BLaER1 (cell line): ENCODE measurements at regions not wholly inside any gene's neighbourhood (a gene's known extent, or its start where the extent isn't known, plus 50 kb on each side); places are given as distances from the start of the nearest gene placed in this dataset.

Source experiments
- H3K27ac ChIP-seq: shearing (Covaris generic); formaldehyde crosslinking; 2 replicates; pipeline ENCODE4 v1.8.1; 2022
- H3K27me3 ChIP-seq: shearing (Covaris generic); formaldehyde crosslinking; 2 replicates; pipeline ENCODE4 v1.8.1; 2022
- H3K36me3 ChIP-seq: shearing (Covaris generic); formaldehyde crosslinking; 2 replicates; pipeline ENCODE4 v1.8.1; 2022
- H3K4me1 ChIP-seq: shearing (Covaris generic); formaldehyde crosslinking; 2 replicates; pipeline ENCODE4 v1.8.1; 2022
- H3K4me2 ChIP-seq: shearing (Covaris generic); formaldehyde crosslinking; 2 replicates; pipeline ENCODE4 v1.8.1; 2022
- H3K4me3 ChIP-seq: shearing (Covaris generic); formaldehyde crosslinking; 2 replicates; pipeline ENCODE4 v1.8.1; 2022
- H3K9ac ChIP-seq: shearing (Covaris generic); formaldehyde crosslinking; 2 replicates; pipeline ENCODE4 v1.8.1; 2022
- H3K9me3 ChIP-seq: shearing (Covaris generic); formaldehyde crosslinking; 2 replicates; pipeline ENCODE4 v1.8.1; 2022
- H4K20me1 ChIP-seq: shearing (Covaris generic); formaldehyde crosslinking; 2 replicates; pipeline ENCODE4 v1.8.1; 2022
- Cebpa-rat ChIP-seq: shearing (Covaris generic); IDR thresholded peaks from 2 replicates; pipeline ENCODE4 v1.8.1; 2022

- H3K27ac ChIP-seq = no peak overlapping the region
- TF ChIP-seq Cebpa-rat = no peak
Measured at GRCh38 chr9:28799876-28800275, 1226.6 kb upstream of the C9orf72 start.

GRCh38 chr9:28801144-28801799 lies 1228.0 kb upstream of the C9orf72 start:
- H3K9me3 ChIP-seq = no peaks in the 10 kb centered on the region
- no peak overlapping the region for H3K27ac ChIP-seq
- no peak for TF ChIP-seq Cebpa-rat
- no peaks in the 10 kb centered on the region for H4K20me1 ChIP-seq
- no peak overlapping the region for H3K4me2 ChIP-seq
- no peaks in the 10 kb centered on the region for H3K36me3 ChIP-seq
- no peak overlapping the region for H3K9ac ChIP-seq
- H3K4me3 ChIP-seq = no peak overlapping the region
- H3K4me1 ChIP-seq = no peaks in the 10 kb centered on the region
- no peaks in the 10 kb centered on the region for H3K27me3 ChIP-seq

More at GRCh38 chr9:28799876-28800275, 1226.6 kb upstream of the C9orf72 start:
- no peak overlapping the region for H3K4me3 ChIP-seq
- no peaks in the 10 kb centered on the region for H3K36me3 ChIP-seq
- H3K4me1 ChIP-seq = no peaks in the 10 kb centered on the region
- H3K4me2 ChIP-seq = no peak overlapping the region
- H4K20me1 ChIP-seq = no peaks in the 10 kb centered on the region
- H3K9ac ChIP-seq = no peak overlapping the region
- no peaks in the 10 kb centered on the region for H3K9me3 ChIP-seq
- no peaks in the 10 kb centered on the region for H3K27me3 ChIP-seq

DNA sequence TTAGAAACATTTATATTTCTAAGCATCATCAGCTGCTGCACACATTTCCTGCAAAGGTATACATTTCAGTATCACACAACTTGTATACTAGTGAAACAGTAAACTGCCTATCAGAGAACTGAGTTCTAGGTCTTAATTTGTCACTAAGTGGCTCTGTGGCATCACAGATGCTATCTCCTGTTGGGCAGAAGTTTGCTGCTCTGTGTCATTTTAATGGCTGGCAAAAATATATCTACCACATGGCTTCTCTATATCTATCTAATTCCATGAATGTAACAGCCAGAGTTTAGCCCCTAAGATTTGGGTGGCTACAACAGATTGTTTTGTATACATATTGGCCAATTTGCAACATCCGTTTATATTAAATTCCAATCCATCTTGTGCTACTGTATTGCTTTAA lies 1231.9 kb upstream of the C9orf72 start:
- no peak overlapping the region for H3K9ac ChIP-seq
- no peak overlapping the region for H3K4me3 ChIP-seq
- no peaks in the 10 kb centered on the region for H3K4me1 ChIP-seq
- no peaks in the 10 kb centered on the region for H4K20me1 ChIP-seq
- H3K4me2 ChIP-seq = no peak overlapping the region
- H3K27ac ChIP-seq = no peak overlapping the region
- H3K9me3 ChIP-seq = no peaks in the 10 kb centered on the region
- H3K27me3 ChIP-seq = no peaks in the 10 kb centered on the region
- H3K36me3 ChIP-seq = no peaks in the 10 kb centered on the region
- no peak for TF ChIP-seq Cebpa-rat

DNA sequence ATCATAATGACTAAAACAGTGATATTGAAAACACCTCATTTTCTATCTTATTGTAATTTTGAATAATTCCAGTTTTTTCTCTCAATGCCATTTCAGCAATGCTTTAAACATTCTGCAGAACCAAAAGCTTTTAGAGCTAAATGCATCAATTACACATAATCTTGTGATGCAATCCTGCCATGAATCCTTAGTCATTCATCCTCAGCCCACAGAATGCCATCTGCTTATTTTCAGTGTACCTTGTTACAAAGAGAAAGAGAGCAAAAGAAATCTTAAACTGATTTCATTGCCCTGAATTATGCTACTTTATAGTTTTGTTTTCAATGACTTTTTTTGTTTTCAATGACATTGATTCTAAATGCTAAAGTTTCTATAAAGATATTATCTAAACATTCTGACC lies 1234.8 kb upstream of the C9orf72 start:
- H3K9me3 ChIP-seq = no peaks in the 10 kb centered on the region
- no peaks in the 10 kb centered on the region for H3K36me3 ChIP-seq
- H3K27me3 ChIP-seq = no peaks in the 10 kb centered on the region
- no peaks in the 10 kb centered on the region for H4K20me1 ChIP-seq
- H3K4me3 ChIP-seq = no peak overlapping the region
- H3K4me2 ChIP-seq = no peak overlapping the region
- TF ChIP-seq Cebpa-rat = no peak
- no peaks in the 10 kb centered on the region for H3K4me1 ChIP-seq
- H3K27ac ChIP-seq = no peak overlapping the region
- H3K9ac ChIP-seq = no peak overlapping the region

DNA sequence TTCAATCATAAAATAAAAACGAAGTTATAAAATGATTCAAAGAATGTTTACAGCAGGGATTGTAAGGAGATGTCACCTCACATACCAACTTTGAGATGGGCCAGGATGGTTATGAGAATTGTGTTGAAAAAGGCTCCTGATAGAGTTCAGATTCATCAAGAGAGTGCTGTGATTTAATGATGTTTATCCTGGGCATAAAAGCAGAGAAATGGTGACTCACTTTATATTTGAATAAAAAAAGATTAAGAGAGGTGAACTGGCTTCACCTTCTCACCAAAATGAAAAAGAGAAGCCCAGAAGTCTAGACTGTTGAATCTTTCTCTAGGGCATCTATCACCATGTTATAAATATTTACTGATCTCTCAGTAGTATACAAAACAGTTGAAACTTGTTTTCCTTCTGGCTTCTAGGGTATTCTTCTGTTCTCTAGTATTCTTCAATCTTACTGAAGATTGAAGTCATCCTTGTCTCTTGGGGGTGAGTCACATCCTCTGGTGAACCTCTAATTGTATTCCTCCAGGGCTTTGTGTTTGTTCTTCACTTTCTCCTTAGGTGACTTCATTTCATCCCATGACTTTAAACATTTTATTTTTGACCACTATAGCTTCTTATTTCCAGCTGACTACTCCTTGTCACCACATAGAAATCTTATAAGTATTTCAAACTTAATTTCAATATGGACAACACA lies 1237.3 kb upstream of the C9orf72 start:
- TF ChIP-seq Cebpa-rat = no peak
- Histone ChIP-seq H3K4me3 (no peak overlapping the region), H3K4me1 (no peaks in the 10 kb centered on the region), H3K4me2 (no peak overlapping the region), H3K36me3 (no peaks in the 10 kb centered on the region), H3K27me3 (no peaks in the 10 kb centered on the region), H3K27ac (no peak overlapping the region), H3K9me3 (no peaks in the 10 kb centered on the region), H4K20me1 (no peaks in the 10 kb centered on the region), H3K9ac (no peak overlapping the region)

DNA sequence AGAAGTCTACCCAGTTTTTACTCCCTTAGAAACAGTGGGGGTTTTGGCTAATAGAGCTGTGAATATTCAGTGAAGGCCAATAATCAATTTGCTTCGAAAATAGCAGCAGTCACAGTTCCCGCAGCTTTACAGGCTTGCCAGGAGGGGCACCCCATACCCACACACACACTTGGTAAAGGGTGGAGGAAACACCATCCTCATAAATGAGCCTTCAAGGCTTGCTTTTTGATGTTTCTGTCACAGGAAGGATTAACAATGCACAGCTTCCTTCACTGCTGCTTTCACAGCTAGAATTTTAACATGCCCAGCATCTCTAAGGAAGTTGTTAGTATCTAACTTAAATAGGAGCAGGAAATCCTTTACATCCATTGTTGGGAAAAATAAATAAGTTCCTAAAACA lies 1247.5 kb upstream of the C9orf72 start:
- Histone ChIP-seq H3K4me2 (no peak overlapping the region), H3K27ac (no peak overlapping the region), H3K36me3 (no peaks in the 10 kb centered on the region), H3K27me3 (no peaks in the 10 kb centered on the region), H3K4me1 (no peaks in the 10 kb centered on the region), H4K20me1 (no peaks in the 10 kb centered on the region), H3K4me3 (no peak overlapping the region), H3K9me3 (no peaks in the 10 kb centered on the region), H3K9ac (no peak overlapping the region)
- no peak for TF ChIP-seq Cebpa-rat

DNA sequence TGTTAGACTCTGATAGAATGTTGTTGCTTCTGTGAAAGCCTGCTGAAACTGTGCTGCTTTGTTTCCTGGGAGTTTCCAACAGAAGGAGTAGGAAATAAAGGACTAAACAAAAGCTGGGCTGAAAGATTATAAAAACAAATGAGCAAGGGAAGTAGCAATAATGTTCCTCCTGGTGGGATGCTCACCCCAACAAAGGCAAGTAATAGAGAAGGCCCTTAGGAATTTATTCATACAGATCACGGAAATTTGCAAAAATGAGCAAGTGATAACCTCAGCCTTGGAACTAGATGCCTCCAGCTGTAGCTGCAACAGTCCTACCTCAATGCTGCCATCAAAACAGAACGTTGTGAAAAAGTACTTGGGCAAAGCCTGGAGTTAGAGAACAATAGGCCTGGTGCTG lies 1248.0 kb upstream of the C9orf72 start:
- Histone ChIP-seq H3K9ac (no peak overlapping the region), H3K27me3 (no peaks in the 10 kb centered on the region), H3K4me1 (no peaks in the 10 kb centered on the region), H3K4me2 (no peak overlapping the region), H4K20me1 (no peaks in the 10 kb centered on the region), H3K27ac (no peak overlapping the region), H3K36me3 (no peaks in the 10 kb centered on the region), H3K9me3 (no peaks in the 10 kb centered on the region), H3K4me3 (no peak overlapping the region)
- TF ChIP-seq Cebpa-rat = no peak

GRCh38 chr9:28824432-28824963 lies 1251.2 kb upstream of the C9orf72 start:
- no peaks in the 10 kb centered on the region for H3K4me1 ChIP-seq
- no peaks in the 10 kb centered on the region for H3K36me3 ChIP-seq
- H3K4me2 ChIP-seq = no peak overlapping the region
- no peak for TF ChIP-seq Cebpa-rat
- no peak overlapping the region for H3K9ac ChIP-seq
- no peak overlapping the region for H3K4me3 ChIP-seq
- H3K27me3 ChIP-seq = no peaks in the 10 kb centered on the region
- H3K9me3 ChIP-seq = no peaks in the 10 kb centered on the region
- no peak overlapping the region for H3K27ac ChIP-seq
- no peaks in the 10 kb centered on the region for H4K20me1 ChIP-seq

GRCh38 chr9:28832168-28832770 lies 1259.0 kb upstream of the C9orf72 start:
- Histone ChIP-seq H3K27me3 (no peaks in the 10 kb centered on the region), H3K4me3 (no peak overlapping the region), H4K20me1 (no peaks in the 10 kb centered on the region), H3K27ac (no peak overlapping the region), H3K9ac (no peak overlapping the region), H3K36me3 (no peaks in the 10 kb centered on the region), H3K4me1 (no peaks in the 10 kb centered on the region), H3K9me3 (no peaks in the 10 kb centered on the region), H3K4me2 (no peak overlapping the region)
- no peak for TF ChIP-seq Cebpa-rat

DNA sequence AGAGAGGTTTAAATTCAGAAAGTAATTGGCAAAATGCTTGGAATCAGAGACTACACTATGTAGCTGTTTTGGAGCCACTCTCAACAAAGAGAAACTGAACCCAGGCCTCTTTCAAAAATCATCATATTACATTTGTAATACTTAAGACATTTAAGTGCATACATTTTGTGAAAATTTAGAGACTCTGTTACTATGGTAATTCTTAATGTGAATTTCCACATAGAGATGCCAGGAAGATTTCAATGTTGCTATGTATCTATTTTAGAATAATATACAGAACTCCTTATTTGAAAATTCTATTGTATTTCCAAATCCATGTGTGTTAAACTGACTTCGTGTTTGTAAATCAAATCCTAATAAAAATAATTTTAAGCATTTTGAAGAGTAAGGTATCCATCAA lies 1260.9 kb upstream of the C9orf72 start:
- Histone ChIP-seq H3K27me3 (no peaks in the 10 kb centered on the region), H3K4me3 (no peak overlapping the region), H4K20me1 (no peaks in the 10 kb centered on the region), H3K4me2 (no peak overlapping the region), H3K4me1 (no peaks in the 10 kb centered on the region), H3K36me3 (no peaks in the 10 kb centered on the region), H3K9ac (no peak overlapping the region), H3K9me3 (peaks cover 8% of the 10 kb centered on the region), H3K27ac (no peak overlapping the region)
- no peak for TF ChIP-seq Cebpa-rat
